ENCODE measurements at regions not wholly inside any gene's neighbourhood (a gene's known extent, or its start where the extent isn't known, plus 50 kb on each side); places are given as distances from the start of the nearest gene placed in this dataset.

DNA sequence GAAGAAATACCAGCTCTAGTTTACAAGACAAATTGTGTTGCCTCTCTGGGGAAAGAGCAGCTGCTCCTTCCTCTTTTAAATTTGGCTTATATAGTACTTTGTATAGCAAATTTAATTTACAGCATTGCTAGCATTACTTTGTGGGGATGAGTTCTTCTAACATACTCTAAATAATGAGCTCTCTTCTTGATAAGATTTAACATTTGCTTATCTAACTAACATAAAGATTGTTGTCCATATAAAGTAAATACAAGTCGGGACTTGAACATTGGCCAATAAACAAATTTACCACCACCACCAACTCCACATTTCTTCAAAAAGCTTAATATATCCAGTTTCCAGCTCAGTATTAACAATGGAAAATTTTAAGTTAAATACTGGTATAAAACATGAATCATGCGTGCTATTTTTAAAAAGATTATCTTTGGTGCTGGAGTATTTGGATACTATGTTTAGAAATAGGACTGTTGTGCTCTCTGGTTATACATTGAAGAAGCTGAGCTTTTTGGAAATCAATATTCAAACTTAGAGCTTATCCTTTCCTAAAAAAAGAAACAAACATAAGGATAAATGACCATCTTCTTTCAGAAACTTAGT, 1146.9 kb upstream of the GJE1 start:
- ChIA-PET CTCF (no interaction called here), POLR2A (ENCODE audit: unreplicated experiment) (no interaction called here)
- no peaks in the 10 kb centered on the region for H3F3A ChIP-seq (ENCODE audit: insufficient read depth, low read depth)
- H3K36me3 ChIP-seq (ENCODE audit: low read depth) = no peaks in the 10 kb centered on the region
- intact Hi-C loops (cut with micrococcal nuclease; ENCODE audit: unreplicated experiment) = no loop called here
- H3K79me2 ChIP-seq (ENCODE audit: low read depth) = no peaks in the 10 kb centered on the region
- H3K9me3 ChIP-seq (ENCODE audit: insufficient read depth, low read depth) = no peaks in the 10 kb centered on the region
- no peak overlapping the region for H3K4me3 ChIP-seq
- H4K20me1 ChIP-seq (ENCODE audit: insufficient read depth) = no peaks in the 10 kb centered on the region
- no peaks in the 10 kb centered on the region for H3K4me1 ChIP-seq (replicated peaks; ENCODE audit: insufficient read depth)
- H3K4me2 ChIP-seq = no peak overlapping the region
- BruUV-seq (replicated peaks) = no TSS peak
- no peaks in the 10 kb centered on the region for H3K9me2 ChIP-seq (ENCODE audit: insufficient read depth)
- no peaks in the 10 kb centered on the region for H3K27me3 ChIP-seq (ENCODE audit: insufficient read depth, low read depth)
- no peak overlapping the region for H2AFZ ChIP-seq
- no peak for DNase-seq
- no peak overlapping the region for H3K27ac ChIP-seq
- TF ChIP-seq, protein P1, sequence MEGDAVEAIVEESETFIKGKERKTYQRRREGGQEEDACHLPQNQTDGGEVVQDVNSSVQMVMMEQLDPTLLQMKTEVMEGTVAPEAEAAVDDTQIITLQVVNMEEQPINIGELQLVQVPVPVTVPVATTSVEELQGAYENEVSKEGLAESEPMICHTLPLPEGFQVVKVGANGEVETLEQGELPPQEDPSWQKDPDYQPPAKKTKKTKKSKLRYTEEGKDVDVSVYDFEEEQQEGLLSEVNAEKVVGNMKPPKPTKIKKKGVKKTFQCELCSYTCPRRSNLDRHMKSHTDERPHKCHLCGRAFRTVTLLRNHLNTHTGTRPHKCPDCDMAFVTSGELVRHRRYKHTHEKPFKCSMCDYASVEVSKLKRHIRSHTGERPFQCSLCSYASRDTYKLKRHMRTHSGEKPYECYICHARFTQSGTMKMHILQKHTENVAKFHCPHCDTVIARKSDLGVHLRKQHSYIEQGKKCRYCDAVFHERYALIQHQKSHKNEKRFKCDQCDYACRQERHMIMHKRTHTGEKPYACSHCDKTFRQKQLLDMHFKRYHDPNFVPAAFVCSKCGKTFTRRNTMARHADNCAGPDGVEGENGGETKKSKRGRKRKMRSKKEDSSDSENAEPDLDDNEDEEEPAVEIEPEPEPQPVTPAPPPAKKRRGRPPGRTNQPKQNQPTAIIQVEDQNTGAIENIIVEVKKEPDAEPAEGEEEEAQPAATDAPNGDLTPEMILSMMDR (conservative IDR thresholded peaks at IDR 0.05) = no peak
- TF ChIP-seq EZH2 (IDR thresholded peaks at IDR 0.05; ENCODE audit: low read depth) = no peak

DNA sequence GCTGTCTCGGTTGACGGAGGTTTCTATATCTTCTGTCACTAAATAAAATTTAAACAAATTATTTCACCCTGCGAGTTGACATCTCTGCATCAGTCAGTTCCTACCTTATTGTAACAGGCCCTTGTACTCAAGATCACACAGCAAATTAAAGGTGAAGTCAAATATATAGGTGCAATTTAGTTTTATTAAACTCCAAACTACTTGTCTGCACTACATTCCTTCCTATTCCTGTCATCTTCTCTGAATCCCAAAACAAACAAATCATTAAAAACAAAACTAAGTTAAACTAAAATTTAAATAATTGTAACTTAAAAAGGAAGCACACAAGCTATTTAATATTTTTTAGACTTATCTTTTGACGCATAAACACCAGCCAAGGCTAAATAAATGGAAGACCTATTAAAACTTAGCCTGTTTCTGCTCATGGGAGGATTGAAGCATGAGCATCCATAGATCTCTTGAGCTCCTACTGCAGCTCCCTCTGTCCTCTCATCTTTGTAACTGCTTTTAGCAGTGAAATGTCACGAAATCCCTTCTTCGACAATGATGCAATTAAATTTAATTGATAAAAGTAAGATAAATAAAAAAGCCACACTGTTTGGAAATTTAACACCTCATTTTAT, 1152.3 kb upstream of the GJE1 start:
- BruUV-seq (replicated peaks) = no TSS peak
- ChIA-PET POLR2A (ENCODE audit: unreplicated experiment) (no interaction called here), CTCF (no interaction called here)
- Histone ChIP-seq H4K20me1 (ENCODE audit: insufficient read depth) (no peaks in the 10 kb centered on the region), H3K9me2 (ENCODE audit: insufficient read depth) (no peaks in the 10 kb centered on the region), H3K4me2 (no peak overlapping the region), H3K36me3 (ENCODE audit: low read depth) (no peaks in the 10 kb centered on the region), H3K27ac (no peak overlapping the region), H3K79me2 (ENCODE audit: low read depth) (no peaks in the 10 kb centered on the region), H2AFZ (no peak overlapping the region), H3K9me3 (ENCODE audit: insufficient read depth, low read depth) (no peaks in the 10 kb centered on the region), H3K4me1 (replicated peaks; ENCODE audit: insufficient read depth) (no peaks in the 10 kb centered on the region), H3K4me3 (no peak overlapping the region), H3F3A (ENCODE audit: insufficient read depth, low read depth) (no peaks in the 10 kb centered on the region), H3K27me3 (ENCODE audit: insufficient read depth, low read depth) (no peaks in the 10 kb centered on the region)
- no peak for TF ChIP-seq EZH2 (IDR thresholded peaks at IDR 0.05; ENCODE audit: low read depth)
- TF ChIP-seq, protein P1 (conservative IDR thresholded peaks at IDR 0.05) = no peak
- intact Hi-C loops (cut with micrococcal nuclease; ENCODE audit: unreplicated experiment) = no loop called here
- DNase-seq = no peak

DNA sequence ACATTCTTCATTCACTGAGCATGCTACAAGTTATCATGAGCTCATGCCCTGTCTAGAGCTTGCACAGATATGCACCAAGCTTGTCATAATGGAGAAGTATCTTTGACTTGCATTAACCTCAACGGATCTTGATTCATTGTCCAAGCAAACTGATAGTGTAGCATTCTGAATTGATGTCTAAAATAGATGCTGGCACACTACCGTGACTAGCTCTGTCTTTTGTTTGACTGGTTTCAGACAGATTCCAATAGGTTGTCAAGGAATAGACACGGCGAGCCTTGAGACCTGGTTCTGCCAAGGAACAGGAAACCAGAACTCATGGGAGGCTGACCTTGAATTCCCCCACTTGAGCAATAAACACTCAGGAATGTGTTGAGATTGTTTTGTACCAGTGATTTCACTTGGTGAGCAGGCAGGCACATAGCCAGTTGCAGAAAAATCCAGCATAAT, 1153.1 kb upstream of the GJE1 start:
- no peak for DNase-seq
- Histone ChIP-seq H3F3A (ENCODE audit: insufficient read depth, low read depth) (no peaks in the 10 kb centered on the region), H3K79me2 (ENCODE audit: low read depth) (no peaks in the 10 kb centered on the region), H4K20me1 (ENCODE audit: insufficient read depth) (no peaks in the 10 kb centered on the region), H3K9me2 (ENCODE audit: insufficient read depth) (no peaks in the 10 kb centered on the region), H3K36me3 (ENCODE audit: low read depth) (no peaks in the 10 kb centered on the region), H3K4me2 (no peak overlapping the region), H3K9me3 (ENCODE audit: insufficient read depth, low read depth) (no peaks in the 10 kb centered on the region), H3K4me1 (replicated peaks; ENCODE audit: insufficient read depth) (no peaks in the 10 kb centered on the region), H3K27ac (no peak overlapping the region), H3K4me3 (no peak overlapping the region), H2AFZ (no peak overlapping the region), H3K27me3 (ENCODE audit: insufficient read depth, low read depth) (no peaks in the 10 kb centered on the region)
- POLR2A ChIA-PET (ENCODE audit: unreplicated experiment) = no interaction called here
- CTCF ChIA-PET = no interaction called here
- intact Hi-C loops (cut with micrococcal nuclease; ENCODE audit: unreplicated experiment) = no loop called here
- no TSS peak for BruUV-seq (replicated peaks)
- TF ChIP-seq, protein P1 (conservative IDR thresholded peaks at IDR 0.05) = no peak
- no peak for TF ChIP-seq EZH2 (IDR thresholded peaks at IDR 0.05; ENCODE audit: low read depth)

All from PC-9 (cell line).